Activated gamma-delta T cell treated with anti-CD3 and anti-CD28 coated beads, Interleukin-2, amount 50 U/mL, for 16 hours (primary cell): ENCODE measurements at regions not wholly inside any gene's neighbourhood (a gene's known extent, or its start where the extent isn't known, plus 50 kb on each side); places are given as distances from the start of the nearest gene placed in this dataset.

Source experiments
- DNase-seq: peaks from one replicate; pipeline ENCODE4 v3.0.0-alpha.2; 2020; ENCODE audit warnings: low read depth

DNA sequence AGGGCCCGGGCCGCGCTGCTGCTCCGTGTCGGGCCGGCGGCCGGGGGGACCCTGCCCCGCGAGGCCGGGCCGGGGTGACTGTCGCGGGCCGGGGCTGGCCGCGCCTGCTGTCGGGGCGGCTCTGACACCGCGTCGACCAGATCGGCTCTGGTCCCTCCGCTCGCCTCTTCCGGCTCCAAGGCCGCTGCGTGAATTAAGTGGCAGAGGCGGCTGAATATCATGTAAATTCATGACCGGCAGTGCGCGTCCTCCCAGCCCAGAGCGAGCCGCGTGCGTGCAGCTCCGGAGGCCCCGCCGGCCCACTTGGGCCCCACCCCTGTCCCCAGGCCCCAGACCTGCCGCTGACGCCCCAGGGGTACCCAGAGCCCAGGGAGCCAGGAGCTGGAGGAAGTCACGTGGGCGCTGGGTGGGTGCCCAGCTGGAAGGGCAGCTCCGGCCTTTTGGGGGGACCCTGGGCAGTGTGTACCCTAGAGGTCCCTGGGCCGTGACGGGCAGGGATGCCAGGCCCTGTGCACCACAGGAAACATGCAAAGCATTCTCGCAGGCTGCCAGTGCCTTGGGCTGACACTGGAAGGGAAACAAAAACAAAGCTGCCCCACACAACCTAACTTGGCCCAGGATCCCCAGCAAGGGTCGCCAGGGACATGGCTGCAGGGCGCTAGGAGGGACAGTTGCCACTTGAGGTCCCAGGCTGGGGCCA is 584.0 kb upstream of the MKI67 start:
- DNase-seq = no peak

DNA sequence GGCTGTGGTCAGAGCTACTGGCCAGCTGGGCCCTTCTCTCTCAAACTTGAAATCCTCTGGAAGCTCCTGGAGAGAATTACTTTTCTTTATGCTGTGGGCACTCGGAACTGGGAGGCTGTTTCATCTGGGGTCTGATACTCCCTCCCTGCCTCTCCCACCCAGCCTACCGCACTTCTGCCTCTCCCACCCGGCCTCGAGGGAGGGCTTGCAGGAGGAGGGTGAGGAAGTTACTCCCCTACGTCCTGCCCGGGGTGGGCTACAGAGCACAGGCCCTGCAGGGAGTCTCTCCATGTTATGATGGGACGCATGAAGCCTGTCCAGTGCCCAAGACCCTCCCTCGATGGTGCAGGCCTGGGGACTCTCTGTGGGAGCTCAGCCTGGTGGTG is 584.6 kb upstream of the MKI67 start:
- no peak for DNase-seq

DNA sequence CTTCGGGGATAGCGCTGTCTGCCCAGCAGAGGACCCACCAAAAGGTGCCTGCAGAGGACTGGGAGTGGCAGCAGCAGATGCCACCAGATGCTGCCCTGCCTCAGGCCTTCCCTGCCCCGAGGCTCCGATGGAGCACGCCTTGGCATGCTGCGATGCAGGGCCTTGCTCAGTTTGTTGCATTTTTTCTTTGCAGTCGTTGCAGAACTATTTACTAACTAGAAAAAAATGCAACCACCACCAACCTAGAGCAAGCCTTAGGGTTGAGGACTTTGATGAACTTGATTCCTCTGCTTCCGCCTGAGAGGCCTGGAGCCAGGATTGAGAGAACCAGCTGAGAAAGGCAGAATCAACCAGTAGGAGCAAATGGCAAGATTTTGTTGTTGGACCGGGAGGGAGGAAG is 585.6 kb upstream of the MKI67 start:
- no peak for DNase-seq

DNA sequence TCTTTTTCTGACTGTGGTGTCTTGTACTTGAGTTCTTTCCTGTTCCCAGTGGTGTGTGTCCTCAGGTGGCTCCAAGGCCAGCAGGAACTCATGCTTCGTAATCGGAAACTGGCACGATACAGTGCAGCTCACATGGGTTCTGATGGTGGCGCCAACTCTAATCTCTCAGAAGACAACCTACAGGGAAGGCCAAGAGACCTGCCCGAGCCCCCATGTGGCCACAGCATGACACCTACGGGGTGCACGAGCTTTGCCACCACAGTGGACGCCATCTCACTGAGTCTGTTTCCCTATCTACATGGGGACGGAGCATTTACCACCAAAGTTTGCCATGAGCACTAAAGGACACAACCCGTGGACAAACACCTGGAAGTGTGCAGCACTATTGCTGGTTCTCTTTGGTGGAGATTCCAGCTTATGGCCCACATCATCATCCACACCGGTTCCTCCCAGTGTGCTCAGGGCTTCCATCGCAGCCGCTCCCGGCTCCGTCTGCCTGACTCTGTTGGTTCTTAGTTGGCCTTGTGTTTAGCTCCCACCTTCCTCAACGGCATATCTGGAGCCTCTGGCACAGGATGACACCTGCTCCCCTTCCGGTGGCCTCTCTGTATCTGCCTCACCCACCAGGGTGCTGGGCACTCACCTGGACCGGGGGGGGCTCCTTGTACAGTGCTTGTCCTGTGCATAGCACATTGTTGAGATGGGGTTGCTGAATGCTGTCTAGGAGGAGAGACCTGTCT is 586.6 kb upstream of the MKI67 start:
- DNase-seq = no peak

DNA sequence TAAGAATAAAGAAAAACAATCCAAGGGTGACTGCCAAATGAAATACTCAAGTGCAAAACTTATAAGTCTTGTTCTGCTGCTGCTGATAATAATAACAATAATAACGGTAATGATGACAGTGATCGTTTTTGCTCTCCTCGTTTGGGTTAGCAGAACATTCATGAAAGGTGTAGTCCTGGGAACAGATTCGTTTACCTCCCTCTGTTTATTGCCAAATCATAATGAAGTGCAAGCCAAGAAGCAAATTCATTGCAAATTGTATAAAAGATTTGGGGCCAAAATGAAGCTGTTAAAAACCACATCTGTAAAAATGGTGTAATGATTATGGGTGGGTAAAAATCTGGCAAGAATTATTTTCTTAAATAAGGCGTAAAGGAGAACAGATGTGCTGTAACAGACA is 587.2 kb upstream of the MKI67 start:
- DNase-seq = no peak

DNA sequence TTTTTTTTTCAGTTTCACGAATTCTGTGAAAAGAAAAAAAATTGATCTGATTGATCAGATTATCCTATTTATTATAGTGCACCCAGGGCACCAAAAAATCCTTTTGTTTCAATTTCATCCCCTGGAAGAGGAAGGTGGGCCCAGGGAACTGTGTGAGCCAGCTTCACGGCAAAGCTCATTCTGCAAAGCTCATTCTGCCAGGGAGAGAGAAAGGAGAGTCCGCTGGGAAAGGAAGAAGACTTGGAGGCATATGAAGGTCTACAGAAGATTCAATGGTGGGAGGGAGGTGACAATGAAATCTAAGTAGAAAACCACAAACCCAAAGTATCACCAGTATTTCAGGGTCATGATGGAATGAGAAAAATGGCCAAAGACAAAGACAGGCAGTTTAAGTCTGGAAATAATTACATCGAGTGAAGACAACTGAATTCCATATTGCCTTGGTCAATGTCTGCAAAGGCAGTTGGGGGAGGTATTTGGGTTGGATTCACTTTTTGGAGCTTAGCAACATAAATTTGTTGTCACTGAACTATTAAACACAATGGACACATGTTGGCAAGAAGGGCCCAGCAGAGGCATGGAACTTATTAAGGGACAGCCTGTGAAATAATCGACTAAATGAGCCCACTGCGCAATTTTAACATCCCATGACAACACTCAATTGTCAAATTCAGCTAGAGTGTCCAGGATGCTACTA is 587.8 kb upstream of the MKI67 start:
- DNase-seq = no peak

DNA sequence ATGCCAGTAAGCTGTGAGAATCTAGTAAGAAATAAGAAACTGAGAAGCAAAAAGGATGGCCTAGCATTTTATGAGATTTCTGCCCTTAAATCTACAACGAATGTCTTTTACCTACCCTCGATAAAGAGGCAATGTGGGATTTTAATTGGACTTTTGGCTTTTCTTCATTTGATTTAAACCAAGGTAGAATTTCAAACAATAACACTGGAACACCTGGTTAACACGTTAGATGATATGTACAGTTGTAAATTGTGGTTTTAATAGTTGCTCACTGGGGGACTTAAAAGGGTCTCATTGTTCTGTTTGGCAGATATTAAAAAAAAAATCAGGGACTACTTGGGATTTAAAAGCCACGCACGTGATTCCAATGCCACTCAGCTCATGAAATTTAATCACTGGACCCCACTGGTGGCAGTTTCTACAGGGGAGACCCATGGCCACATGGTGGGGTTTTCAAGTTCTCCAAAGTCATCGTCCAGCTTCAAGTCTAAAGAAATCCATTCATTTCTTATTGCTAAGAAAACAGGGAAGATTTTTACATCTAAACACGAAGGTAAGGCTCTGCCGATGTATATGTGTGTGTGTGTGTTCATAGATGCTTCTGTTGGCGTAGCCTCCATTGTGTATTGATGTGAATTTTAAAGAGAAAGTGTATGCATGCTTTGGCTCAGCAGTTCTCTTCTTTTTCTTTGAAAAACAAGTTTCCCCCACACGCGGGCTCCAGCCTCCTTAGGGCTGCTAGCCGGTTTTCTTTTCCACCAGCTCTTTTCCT is 588.6 kb upstream of the MKI67 start:
- DNase-seq = no peak

DNA sequence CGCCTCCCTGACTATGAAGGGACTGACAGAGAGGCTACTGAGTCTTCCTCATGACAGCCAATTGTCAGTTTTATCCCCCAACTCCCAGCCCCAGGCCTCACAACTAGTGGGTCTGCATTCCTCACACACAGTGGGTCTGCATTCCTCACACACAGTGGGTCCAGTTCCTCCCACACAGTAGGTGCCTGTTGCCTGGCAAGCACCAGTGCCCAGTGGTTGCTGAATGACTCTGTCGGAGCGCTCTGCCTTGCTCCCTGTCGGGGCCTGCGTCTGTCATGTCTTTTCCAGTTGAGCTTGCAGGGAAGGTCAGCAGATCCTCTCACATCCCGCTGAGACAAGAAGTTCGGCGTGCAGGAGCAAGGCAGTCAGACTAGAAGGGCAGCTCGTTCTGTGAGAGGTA is 590.0 kb upstream of the MKI67 start:
- no peak for DNase-seq

DNA sequence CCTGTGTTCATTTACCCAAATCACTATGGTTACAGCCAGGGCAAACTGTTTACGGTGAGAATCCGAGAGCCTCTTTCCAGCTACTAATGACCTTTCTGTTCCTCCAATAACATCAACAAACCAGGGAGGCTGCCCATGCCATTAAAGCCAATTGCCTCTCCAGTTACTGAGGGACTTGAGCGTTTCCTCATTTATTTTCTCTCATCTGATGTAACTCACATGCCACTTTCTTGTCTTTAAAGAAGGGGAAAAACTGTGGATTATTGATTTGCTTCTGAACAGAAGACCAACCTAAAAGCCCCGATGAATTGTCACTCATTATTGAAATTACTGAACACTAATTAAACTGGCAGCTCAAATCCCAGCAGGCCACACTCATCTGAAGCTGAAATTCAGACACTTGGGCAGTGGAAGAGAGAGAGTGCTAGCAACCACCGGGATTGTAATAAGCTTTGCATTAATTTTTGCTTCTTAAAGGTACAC is 595.8 kb upstream of the MKI67 start:
- no peak for DNase-seq

DNA sequence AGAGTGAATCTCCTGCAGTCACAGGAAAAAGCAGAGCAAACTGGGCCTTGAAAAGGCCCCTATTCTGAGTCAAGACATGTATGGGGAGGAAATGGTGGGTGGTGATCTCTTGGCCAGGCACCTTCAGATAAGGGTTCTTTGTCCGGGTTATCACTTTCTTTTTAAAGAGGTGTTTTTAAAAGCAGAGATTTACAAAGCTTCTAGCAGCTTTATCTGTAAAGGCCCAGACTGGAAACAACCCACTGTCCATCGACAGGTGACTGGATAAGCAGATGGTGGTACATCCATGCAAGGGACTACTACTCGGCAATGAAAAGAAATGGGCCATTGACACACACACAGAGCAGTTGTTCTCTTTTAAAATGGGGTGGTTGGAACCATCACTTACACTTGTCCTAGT is 596.7 kb upstream of the MKI67 start:
- DNase-seq = no peak

DNA sequence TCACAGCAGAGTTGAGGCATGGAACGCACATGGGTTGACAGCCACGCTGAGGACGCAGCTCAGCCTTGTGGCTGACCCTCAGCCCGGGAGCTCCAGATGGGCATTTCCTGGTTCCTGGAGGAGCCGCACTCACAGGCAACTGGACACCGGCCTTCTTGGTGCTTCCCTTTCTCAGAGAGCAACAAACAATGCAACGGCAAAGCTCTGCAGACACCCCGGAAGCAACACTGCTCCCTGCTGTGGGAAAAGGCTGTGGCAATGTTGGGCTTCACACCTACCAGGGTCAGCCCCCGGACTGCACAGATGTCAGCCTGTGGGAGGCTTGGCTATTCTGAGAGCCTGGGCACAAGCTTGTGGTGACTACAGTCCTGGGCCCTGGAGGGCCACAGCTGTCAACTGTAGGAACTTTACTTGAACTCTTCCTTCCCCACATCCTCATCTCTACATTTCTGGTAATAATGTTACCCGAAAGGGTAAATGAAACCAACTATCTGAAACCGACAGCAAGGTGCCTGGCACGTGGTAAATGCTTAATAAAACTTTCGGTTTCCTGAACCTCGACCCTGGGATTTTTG is 597.5 kb upstream of the MKI67 start:
- DNase-seq = no peak

DNA sequence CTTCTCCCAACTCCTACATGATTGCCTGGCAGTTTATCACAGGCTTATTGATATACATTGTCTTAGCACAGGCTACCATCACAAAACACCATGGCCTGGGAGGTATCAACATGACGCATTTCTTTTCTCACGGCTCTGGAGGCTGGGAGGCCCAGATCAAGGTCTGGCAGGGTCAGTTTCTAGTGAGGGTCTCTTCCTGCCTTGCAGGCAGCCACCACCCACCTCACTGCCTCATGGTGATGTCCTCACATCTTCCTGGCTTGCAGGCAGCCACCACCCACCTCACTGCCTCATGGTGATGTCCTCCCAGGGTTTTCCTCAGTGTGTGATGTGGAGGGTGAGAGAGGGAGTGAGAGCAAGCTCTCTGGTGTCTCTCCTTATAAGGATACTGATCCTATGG is 599.3 kb upstream of the MKI67 start:
- DNase-seq = no peak

DNA sequence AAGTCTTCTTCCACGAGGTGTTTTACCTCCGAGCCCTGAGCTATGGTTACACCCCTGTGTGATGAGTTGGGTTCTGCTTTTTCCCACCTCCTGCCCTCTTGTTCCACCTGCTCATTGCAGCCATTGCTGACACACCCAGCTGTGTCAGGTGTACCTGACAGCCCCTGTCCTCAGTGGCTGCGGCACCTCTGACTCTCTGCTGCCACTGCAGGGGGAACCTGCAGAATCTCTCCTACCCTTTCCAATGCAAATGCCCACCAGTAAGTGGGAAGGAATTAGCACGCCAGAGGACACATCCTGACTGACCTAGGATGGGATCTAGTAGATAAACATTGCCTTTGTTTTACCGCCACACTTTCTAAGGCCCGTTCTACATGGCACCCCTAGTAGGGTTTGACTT is 600.9 kb upstream of the MKI67 start:
- no peak for DNase-seq

DNA sequence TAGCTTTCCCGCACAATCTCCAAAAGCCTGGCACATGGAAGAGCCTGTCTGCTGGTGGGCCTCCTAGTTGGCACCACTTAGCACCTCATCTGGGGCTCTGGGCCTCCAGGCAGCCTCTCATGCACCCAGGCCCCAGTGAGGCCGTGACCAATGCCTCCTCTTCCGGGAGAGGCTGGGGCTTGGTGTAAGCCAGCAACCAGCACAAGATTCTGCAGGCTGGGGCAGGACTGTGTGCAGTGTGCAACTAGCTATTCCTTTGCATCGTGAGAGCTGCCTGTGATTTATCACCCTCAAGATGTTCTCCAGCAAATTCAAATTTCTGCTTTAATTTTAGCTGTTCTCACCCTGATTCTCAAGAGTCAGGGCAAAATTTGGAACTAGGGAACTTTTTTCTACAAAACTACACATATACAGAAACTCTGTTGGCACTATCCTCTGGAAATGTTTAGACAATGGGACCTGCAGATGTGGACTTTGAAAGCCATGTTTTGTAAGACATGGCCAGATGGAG is 603.7 kb upstream of the MKI67 start:
- no peak for DNase-seq

DNA sequence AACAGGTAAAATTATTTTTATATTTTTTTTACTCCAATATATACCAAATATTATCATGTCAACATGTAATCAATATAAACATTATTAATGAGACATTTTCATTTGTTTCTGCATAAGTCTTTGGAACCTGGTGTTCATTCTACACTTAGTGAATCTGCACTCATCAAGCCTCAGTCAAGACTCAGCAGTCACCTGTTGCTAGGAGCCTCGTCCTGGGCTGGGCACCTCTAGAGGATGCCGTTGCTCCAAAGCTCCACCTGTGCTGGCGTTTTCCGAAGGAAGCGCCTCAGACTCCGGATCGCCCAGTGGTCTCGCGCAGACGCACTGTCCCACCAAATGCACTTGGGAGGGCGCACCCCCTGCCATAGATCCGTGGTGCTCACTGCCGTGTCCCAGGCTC is 604.7 kb upstream of the MKI67 start:
- DNase-seq = no peak

DNA sequence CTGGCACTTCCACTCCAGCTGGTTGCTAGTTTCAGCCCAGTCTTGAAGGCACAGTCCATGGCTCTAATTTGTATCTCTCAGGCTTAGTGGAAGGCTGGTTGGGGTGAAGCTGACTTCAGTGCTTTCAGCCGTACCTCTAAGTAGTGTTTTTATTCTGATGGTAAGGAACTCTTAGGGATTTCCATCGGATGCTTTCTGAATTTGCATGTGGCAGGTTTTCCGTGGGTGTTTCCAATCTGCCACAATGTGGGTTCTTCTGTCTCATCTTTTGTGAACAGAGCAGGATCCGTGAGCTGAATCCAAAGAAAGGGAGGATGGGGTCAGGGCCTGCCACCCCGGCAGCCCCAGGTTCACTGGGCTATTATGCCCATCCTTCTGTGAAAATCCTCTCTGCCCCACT is 607.9 kb upstream of the MKI67 start:
- DNase-seq = no peak

DNA sequence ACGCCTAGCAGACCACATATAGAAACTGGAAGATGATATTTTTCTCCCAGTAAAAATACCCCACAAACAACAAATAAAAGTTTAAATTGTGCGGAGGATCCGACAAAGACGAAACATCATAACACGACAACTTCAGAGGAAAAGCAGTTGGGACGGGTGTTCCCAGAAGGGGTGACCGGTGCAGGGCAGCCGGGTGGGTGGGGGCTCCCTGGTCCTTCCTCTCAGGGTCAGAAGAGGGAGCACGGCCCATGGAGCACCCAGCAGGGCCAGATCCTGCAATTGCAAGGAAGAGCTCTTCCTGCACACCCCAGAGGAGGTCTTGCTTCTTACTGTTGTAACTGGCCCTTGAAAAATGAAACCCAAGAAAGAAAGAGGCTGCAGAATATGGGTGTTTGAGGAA is 608.5 kb upstream of the MKI67 start:
- no peak for DNase-seq

DNA sequence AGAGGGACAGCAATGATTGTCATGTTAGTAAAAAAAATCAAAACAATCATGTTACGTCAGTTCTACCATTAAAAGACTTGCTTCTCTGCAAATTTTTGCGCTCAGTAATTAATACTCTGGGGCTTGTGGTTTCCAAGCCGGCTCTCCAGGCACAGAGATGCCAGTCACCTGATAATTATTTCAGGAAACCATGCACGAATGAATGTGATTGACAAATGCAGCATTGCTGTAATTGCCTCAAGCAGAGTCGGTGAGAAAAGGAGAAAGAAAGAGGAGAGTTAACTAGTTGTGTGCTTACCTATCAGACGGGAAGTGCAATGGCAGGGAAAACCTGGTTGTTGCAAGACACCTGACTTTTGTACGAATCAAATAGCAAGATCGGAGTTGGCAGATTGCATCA is 609.8 kb upstream of the MKI67 start:
- no peak for DNase-seq

DNA sequence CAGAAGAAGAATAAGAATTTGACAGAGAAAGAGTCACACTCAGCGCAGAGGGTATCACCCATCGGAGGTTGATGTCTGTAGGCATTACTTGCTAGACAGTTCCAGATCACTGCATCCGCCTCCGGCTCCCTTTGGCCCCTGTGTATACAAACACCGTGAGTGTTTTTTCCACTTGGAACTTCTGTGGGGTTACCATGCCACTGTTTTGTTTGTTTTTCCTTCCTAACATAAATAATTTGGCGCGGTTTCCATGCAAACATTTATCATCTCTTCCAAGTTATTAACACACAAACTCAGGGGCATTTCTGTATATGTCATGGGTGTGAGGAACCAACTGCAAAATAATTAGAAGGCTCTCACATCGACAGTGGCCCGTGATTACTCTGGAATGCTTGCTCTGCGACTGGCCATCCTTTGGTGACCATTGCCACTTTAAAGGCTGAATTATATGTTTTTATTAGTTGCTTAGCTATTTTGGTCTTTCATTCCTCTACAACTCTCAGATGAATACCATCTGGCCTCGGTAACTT is 612.2 kb upstream of the MKI67 start:
- DNase-seq = no peak

DNA sequence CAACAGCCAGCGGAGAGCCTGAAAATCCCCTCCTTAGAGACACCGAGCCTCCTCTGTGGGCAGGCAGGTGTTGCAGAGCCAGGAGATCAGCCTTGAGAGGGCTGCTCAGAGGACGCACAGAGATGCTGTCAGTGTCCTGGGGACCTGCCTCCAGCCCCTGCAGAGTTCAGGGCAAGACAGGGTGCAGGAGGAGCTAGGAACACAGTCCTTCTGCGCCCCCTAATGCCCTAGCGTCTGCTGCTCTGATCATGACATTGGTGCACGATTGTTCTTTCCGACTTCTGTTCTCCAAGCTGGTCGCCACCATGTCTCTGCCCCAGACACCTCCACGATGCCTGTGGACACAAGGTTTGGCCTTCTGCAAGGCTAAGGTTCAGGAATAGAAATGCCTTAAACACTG is 613.7 kb upstream of the MKI67 start:
- no peak for DNase-seq

DNA sequence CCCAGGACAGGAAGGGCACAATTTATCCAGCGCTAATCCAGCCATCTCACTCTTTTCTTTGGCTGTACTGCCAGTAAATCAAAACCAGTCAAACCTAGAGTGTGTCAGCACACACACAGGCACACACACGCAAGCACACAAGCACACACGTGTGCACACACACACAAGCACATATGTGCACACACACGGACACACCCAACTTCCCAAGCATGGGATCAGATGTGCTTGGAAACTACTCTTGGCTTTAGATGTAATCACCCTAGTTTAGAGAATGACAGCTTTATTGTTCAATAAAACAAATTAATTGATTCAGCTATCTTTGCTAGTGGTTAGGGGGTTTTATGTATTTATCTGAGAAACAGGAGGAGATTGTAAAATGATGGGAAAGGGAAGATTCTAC is 615.0 kb upstream of the MKI67 start:
- no peak for DNase-seq

DNA sequence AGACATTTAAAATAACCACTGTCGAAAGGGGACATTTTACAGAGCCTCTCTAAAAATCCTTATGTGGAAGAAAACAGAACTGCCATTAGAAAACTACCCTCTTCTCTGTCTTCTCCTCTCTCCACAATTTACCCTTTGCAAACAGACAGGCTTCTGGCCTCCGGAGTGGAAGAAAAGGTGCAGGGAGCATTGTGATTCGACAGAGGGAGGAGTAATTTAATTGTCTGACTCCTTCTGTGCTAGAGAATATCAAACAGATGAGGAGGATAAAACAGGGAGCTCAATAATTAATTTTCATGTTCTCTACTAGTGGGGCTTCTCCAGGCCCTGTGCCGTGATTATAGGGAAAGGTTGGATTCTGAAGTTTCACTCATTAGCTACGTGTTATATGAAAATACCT is 615.5 kb upstream of the MKI67 start:
- no peak for DNase-seq
